ENCODE measurements at regions not wholly inside any gene's neighbourhood (a gene's known extent, or its start where the extent isn't known, plus 50 kb on each side); places are given as distances from the start of the nearest gene placed in this dataset.

DNA sequence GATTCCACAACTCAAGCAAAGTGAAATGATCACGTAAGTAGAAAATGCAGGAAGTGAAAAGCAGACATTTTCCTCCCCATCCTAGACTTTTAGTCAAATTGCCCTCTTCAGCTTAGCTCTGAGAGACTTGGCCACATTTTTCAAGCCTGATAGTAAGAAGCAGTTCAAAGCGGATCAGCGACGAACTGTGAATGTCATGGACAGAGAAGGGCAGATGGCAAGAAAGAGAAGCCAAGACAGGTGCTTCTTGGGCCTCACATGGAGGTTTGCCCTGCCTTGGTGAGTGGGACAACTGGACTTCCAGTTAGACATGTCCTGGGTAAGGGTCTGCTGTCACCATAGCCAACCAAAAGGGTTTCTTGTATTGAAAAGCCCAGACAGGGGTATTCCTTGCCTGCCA lies 291.5 kb downstream of the MED10 start:
- no peak overlapping the region for H3K4me3 ChIP-seq (ENCODE audit: low read depth in 1 of 5, low read length in 5 of 5)
- H3K27me3 ChIP-seq (ENCODE audit: control insufficient read depth in 5 of 5, insufficient read depth in 4 of 5, low read length in 5 of 5): no peaks in the 10 kb centered on the region
- H3K27ac ChIP-seq (ENCODE audit: low read depth, low read length): no peak overlapping the region
- H3K9me3 ChIP-seq (ENCODE audit: control insufficient read depth in 5 of 5, low read length in 5 of 5): no peaks in the 10 kb centered on the region
- no peaks in the 10 kb centered on the region for H3K4me1 ChIP-seq (ENCODE audit: control insufficient read depth in 5 of 5, insufficient read depth in 5 of 5, low read length in 5 of 5)
- no peak overlapping the region for H3K9ac ChIP-seq (ENCODE audit: low read length in 5 of 5)
- H3K36me3 ChIP-seq (ENCODE audit: control insufficient read depth in 5 of 5, insufficient read depth in 5 of 5, low read length in 5 of 5): no peaks in the 10 kb centered on the region

DNA sequence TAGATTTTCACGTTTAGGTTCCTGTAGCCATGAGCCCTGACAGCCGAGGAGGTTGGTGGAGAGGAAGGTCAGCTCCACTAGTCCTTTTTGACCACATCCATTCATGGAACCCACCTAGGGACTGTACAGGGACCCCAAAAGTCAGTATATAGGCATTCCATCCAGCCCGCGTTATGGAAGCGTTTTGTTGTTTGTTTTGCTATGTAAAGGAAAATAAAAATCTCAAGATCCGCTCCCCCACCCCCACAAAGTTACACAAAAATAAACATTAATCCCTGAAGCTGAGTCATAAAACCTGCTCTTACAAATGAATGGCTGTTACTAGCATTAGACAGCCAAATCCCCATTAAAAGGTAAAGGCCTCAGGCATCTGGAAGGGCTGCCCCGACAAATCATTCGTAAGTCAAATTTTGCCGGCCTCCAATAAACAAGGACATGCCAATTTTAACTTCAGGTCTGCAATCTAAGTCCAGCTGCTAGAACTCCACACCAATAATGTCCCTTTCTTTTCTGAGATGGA lies 292.9 kb downstream of the MED10 start:
- Histone ChIP-seq H3K27ac (ENCODE audit: low read depth, low read length) (no peak overlapping the region), H3K9me3 (ENCODE audit: control insufficient read depth in 5 of 5, low read length in 5 of 5) (peaks cover 0 to 3% (median 0%) of the 10 kb centered on the region in 5 donors), H3K27me3 (ENCODE audit: control insufficient read depth in 5 of 5, insufficient read depth in 4 of 5, low read length in 5 of 5) (peaks cover 0 to 3% (median 0%) of the 10 kb centered on the region in 5 donors)

DNA sequence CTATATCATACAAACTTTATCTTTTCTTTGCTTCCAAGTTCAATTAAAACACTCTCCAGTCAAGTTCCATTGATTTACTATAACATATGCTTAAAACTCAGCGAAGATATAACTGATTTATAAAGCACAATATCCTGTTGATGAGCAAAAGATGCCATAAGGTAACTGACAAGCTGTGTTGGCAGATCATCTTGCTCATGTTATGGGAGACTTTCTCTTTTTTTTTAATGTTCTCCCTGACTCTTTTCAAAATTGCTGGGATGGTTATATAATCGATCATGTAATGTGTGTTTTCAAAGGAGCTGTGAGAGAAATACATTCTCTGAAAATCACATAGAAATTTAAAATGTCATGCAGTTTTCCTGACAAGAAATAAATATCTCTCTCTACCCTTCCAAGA lies 293.5 kb downstream of the MED10 start:
- Histone ChIP-seq H3K4me3 (ENCODE audit: low read depth in 1 of 5, low read length in 5 of 5) (no peak overlapping the region), H3K36me3 (ENCODE audit: control insufficient read depth in 5 of 5, insufficient read depth in 5 of 5, low read length in 5 of 5) (no peaks in the 10 kb centered on the region), H3K9ac (ENCODE audit: low read length in 5 of 5) (no peak overlapping the region), H3K4me1 (ENCODE audit: control insufficient read depth in 5 of 5, insufficient read depth in 5 of 5, low read length in 5 of 5) (no peaks in the 10 kb centered on the region), H3K27ac (ENCODE audit: low read depth, low read length) (no peak overlapping the region), H3K9me3 (ENCODE audit: control insufficient read depth in 5 of 5, low read length in 5 of 5) (peaks cover 0 to 3% (median 0%) of the 10 kb centered on the region in 5 donors), H3K27me3 (ENCODE audit: control insufficient read depth in 5 of 5, insufficient read depth in 4 of 5, low read length in 5 of 5) (peaks cover 0 to 3% (median 0%) of the 10 kb centered on the region in 5 donors)

More for the DNA sequence above, 292.9 kb downstream of the MED10 start:
- H3K4me1 ChIP-seq (ENCODE audit: control insufficient read depth in 5 of 5, insufficient read depth in 5 of 5, low read length in 5 of 5): no peaks in the 10 kb centered on the region
- H3K36me3 ChIP-seq (ENCODE audit: control insufficient read depth in 5 of 5, insufficient read depth in 5 of 5, low read length in 5 of 5): no peaks in the 10 kb centered on the region
- H3K9ac ChIP-seq (ENCODE audit: low read length in 5 of 5): no peak overlapping the region
- H3K4me3 ChIP-seq (ENCODE audit: low read depth in 1 of 5, low read length in 5 of 5): no peak overlapping the region

DNA sequence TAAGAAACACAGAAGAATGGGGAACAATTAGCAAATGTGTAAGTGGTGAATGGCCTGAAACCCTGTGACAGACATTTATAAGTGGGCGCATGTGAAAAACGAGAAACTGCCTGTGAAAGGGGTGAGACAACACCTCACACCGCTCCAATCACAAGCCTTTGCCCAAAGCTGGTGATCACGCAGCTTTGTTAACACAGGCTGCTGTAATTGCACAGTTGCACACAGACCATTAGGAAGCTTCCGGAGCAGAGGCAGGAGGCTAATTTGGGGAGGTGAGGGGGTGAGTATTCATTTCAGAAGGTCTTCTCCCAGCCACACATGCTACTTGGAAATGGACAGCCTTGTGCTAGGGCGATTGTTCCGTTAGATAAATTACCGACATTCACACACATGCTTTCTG lies 294.0 kb downstream of the MED10 start:
- H3K9me3 ChIP-seq (ENCODE audit: control insufficient read depth in 5 of 5, low read length in 5 of 5): peaks cover 0 to 3% (median 0%) of the 10 kb centered on the region in 5 donors
- H3K27me3 ChIP-seq (ENCODE audit: control insufficient read depth in 5 of 5, insufficient read depth in 4 of 5, low read length in 5 of 5): peaks cover 0 to 3% (median 0%) of the 10 kb centered on the region in 5 donors
- no peaks in the 10 kb centered on the region for H3K36me3 ChIP-seq (ENCODE audit: control insufficient read depth in 5 of 5, insufficient read depth in 5 of 5, low read length in 5 of 5)
- H3K27ac ChIP-seq (ENCODE audit: low read depth, low read length): no peak overlapping the region
- H3K4me1 ChIP-seq (ENCODE audit: control insufficient read depth in 5 of 5, insufficient read depth in 5 of 5, low read length in 5 of 5): no peaks in the 10 kb centered on the region
- H3K4me3 ChIP-seq (ENCODE audit: low read depth in 1 of 5, low read length in 5 of 5): no peak overlapping the region
- H3K9ac ChIP-seq (ENCODE audit: low read length in 5 of 5): no peak overlapping the region

DNA sequence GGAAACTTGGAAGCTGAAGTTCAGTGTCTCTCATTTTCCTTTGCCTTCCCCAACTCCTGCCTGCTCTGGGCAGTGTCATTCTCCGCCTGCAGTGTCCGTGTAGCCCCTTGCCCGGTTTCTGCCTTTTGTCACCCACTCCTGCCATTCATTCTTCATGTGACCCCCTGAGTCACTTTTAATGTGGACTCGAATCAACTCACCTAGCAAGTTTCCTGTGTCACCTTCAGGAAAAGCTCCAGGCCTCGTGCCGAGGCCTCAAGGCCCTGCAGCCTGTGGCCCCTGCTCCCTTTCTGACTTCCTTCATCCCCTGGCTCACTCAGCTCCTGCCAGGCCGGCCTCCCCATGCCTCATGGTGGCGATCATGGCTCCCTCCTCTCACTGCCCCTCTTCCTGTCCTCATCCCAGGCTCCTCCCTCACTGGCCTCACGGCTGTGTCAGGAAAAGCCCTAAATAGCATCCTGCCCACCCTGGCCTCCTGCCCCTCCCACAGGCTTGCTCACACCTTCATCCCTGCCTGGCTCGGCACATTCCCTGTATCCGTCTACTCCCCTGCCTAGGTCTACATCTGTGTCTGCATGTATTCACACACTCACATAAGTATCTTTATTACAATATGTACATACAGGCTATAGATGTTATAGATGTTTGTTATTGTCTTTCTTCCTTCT lies 294.9 kb downstream of the MED10 start:
- Histone ChIP-seq H3K27ac (ENCODE audit: low read depth, low read length) (no peak overlapping the region), H3K4me3 (ENCODE audit: low read depth in 1 of 5, low read length in 5 of 5) (no peak overlapping the region), H3K27me3 (ENCODE audit: control insufficient read depth in 5 of 5, insufficient read depth in 4 of 5, low read length in 5 of 5) (peaks cover 0 to 3% (median 0%) of the 10 kb centered on the region in 5 donors), H3K4me1 (ENCODE audit: control insufficient read depth in 5 of 5, insufficient read depth in 5 of 5, low read length in 5 of 5) (no peaks in the 10 kb centered on the region), H3K9me3 (ENCODE audit: control insufficient read depth in 5 of 5, low read length in 5 of 5) (peaks cover 0 to 3% (median 0%) of the 10 kb centered on the region in 5 donors), H3K36me3 (ENCODE audit: control insufficient read depth in 5 of 5, insufficient read depth in 5 of 5, low read length in 5 of 5) (no peaks in the 10 kb centered on the region), H3K9ac (ENCODE audit: low read length in 5 of 5) (no peak overlapping the region)

DNA sequence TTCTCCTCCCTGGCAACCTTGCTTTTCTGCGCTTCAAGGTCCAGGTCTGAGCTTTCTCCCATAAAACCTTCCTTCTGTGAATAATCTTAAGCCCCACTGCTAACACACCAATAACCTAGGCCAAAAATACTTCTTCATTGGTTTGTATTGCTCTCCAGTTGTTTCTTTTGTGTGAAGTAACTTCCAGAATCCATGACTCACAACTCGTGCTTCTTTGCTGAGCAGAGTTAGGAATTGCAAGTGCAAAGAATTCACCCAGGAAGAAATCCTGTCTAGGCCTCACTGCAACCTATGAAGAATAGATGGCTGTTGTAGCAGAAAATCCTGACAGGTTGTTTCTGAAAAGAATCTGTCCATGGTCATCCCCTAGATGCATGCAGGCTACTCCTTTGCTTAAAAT lies 295.7 kb downstream of the MED10 start:
- no peaks in the 10 kb centered on the region for H3K4me1 ChIP-seq (ENCODE audit: control insufficient read depth in 5 of 5, insufficient read depth in 5 of 5, low read length in 5 of 5)
- H3K4me3 ChIP-seq (ENCODE audit: low read depth in 1 of 5, low read length in 5 of 5): no peak overlapping the region
- no peak overlapping the region for H3K9ac ChIP-seq (ENCODE audit: low read length in 5 of 5)
- H3K27ac ChIP-seq (ENCODE audit: low read depth, low read length): no peak overlapping the region
- peaks cover 0 to 3% (median 0%) of the 10 kb centered on the region in 5 donors for H3K9me3 ChIP-seq (ENCODE audit: control insufficient read depth in 5 of 5, low read length in 5 of 5)
- H3K27me3 ChIP-seq (ENCODE audit: control insufficient read depth in 5 of 5, insufficient read depth in 4 of 5, low read length in 5 of 5): peaks cover 0 to 3% (median 0%) of the 10 kb centered on the region in 5 donors
- H3K36me3 ChIP-seq (ENCODE audit: control insufficient read depth in 5 of 5, insufficient read depth in 5 of 5, low read length in 5 of 5): no peaks in the 10 kb centered on the region

DNA sequence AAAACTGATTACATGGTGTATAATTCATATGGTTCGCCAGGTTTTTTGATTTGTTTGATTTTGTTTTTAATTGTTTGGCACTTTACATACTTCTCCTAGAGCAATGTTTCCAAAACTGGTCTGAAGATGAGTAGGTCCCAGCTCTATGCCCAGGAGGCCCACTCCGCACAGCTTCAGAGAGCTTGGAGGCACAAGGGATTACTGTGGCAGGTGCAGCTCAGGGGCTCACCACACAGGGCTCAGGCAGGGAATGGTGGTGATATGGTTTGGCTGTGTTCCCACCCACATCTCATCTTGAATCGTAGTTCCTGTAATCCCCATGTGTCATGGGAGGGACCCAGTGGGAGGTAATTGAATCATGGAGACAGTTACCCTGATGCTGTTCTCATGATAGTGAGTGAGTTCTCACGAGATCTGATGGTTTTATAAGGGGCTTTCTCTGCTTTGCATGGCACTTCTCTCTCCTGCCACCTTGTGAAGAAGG lies 296.6 kb downstream of the MED10 start:
- no peaks in the 10 kb centered on the region for H3K4me1 ChIP-seq (ENCODE audit: control insufficient read depth in 5 of 5, insufficient read depth in 5 of 5, low read length in 5 of 5)
- H3K9ac ChIP-seq (ENCODE audit: low read length in 5 of 5): no peak overlapping the region
- H3K36me3 ChIP-seq (ENCODE audit: control insufficient read depth in 5 of 5, insufficient read depth in 5 of 5, low read length in 5 of 5): no peaks in the 10 kb centered on the region
- peaks cover 0 to 3% (median 0%) of the 10 kb centered on the region in 5 donors for H3K9me3 ChIP-seq (ENCODE audit: control insufficient read depth in 5 of 5, low read length in 5 of 5)
- peaks cover 0 to 3% (median 0%) of the 10 kb centered on the region in 5 donors for H3K27me3 ChIP-seq (ENCODE audit: control insufficient read depth in 5 of 5, insufficient read depth in 4 of 5, low read length in 5 of 5)
- H3K4me3 ChIP-seq (ENCODE audit: low read depth in 1 of 5, low read length in 5 of 5): no peak overlapping the region
- H3K27ac ChIP-seq (ENCODE audit: low read depth, low read length): no peak overlapping the region

DNA sequence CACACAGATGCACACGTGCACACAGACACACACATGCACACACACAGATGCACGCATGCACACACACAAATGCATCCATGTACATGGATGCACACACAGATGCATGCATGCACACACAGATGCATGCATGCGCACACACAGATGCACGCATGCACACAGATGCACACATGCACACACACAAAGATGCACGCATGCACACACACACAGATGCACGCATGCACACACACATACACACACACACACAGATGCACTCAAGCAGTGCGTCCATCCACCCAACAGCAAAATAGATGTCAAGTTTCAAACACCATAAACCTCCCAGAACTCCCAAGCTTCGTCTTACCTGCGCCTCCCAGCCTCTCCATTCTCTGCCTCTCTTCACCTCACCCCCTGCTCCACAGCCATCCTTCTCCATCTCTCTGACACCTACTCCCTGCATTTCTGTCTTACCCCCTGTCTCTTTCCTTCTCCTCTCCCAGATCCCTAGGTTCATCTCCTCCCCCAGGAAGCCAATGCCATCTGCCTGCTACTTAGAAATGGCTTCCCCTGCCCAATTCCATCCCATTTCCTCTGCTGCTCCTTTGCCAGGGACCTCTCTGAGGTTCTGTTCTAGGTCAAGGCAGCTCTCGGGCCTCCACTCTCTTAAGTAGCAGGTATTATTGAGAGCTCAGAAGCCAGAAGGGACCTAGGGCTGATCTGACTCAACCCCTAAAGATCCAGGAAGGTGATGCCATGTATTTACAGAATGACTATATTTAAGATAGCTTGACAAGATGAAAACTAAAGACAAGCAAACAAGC lies 297.2 kb downstream of the MED10 start:
- Histone ChIP-seq H3K9me3 (ENCODE audit: control insufficient read depth in 5 of 5, low read length in 5 of 5) (peaks cover 0 to 3% (median 0%) of the 10 kb centered on the region in 5 donors), H3K9ac (ENCODE audit: low read length in 5 of 5) (no peak overlapping the region), H3K36me3 (ENCODE audit: control insufficient read depth in 5 of 5, insufficient read depth in 5 of 5, low read length in 5 of 5) (no peaks in the 10 kb centered on the region), H3K27ac (ENCODE audit: low read depth, low read length) (no peak overlapping the region), H3K27me3 (ENCODE audit: control insufficient read depth in 5 of 5, insufficient read depth in 4 of 5, low read length in 5 of 5) (peaks cover 0 to 3% (median 0%) of the 10 kb centered on the region in 5 donors), H3K4me1 (ENCODE audit: control insufficient read depth in 5 of 5, insufficient read depth in 5 of 5, low read length in 5 of 5) (no peaks in the 10 kb centered on the region), H3K4me3 (ENCODE audit: low read depth in 1 of 5, low read length in 5 of 5) (no peak overlapping the region)

DNA sequence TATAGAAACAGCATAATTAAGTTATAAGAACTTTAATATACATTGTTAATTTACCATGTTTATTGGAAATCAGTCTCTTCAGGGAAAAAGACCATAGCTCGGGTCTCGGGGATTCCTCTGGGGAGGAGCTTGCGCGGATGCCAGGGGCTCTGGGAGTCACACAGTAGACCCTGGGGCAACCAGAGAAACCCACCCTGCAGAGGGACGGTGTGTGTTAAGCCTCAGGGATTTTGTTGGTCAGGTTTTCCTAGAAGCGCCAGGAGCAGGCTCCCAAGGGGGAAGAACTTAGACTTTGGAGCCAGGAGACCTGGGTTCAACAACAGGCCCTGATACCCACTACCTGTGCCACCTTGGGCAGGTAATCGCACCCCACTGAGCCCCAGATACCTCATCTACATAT lies 297.9 kb downstream of the MED10 start:
- H3K4me3 ChIP-seq (ENCODE audit: low read depth in 1 of 5, low read length in 5 of 5): no peak overlapping the region
- H3K4me1 ChIP-seq (ENCODE audit: control insufficient read depth in 5 of 5, insufficient read depth in 5 of 5, low read length in 5 of 5): no peaks in the 10 kb centered on the region
- H3K27ac ChIP-seq (ENCODE audit: low read depth, low read length): no peak overlapping the region
- H3K9me3 ChIP-seq (ENCODE audit: control insufficient read depth in 5 of 5, low read length in 5 of 5): peaks cover 0 to 3% (median 0%) of the 10 kb centered on the region in 5 donors
- no peak overlapping the region for H3K9ac ChIP-seq (ENCODE audit: low read length in 5 of 5)
- H3K27me3 ChIP-seq (ENCODE audit: control insufficient read depth in 5 of 5, insufficient read depth in 4 of 5, low read length in 5 of 5): peaks cover 0 to 3% (median 0%) of the 10 kb centered on the region in 5 donors
- no peaks in the 10 kb centered on the region for H3K36me3 ChIP-seq (ENCODE audit: control insufficient read depth in 5 of 5, insufficient read depth in 5 of 5, low read length in 5 of 5)

DNA sequence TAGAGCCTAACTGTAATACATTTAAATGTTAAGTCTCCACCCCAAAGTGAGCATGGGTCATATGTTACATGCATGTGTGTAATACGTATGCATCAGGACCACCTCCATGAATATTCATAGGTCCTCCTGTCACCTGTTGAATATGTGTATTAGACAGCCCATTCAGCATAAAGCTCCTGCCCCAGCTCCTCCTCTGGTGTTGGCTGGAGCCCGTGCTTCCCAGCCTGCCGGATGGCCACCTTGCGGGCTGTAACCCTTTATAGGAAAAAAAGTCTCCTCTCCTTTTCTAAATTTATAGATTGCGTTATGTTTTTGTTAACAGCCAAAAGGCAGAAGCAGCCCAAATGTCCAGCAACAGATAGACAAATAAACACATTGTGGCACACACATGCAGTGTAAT lies 299.5 kb downstream of the MED10 start:
- Histone ChIP-seq H3K27me3 (ENCODE audit: control insufficient read depth in 5 of 5, insufficient read depth in 4 of 5, low read length in 5 of 5) (peaks cover 0 to 3% (median 0%) of the 10 kb centered on the region in 5 donors), H3K4me3 (ENCODE audit: low read depth in 1 of 5, low read length in 5 of 5) (no peak overlapping the region), H3K36me3 (ENCODE audit: control insufficient read depth in 5 of 5, insufficient read depth in 5 of 5, low read length in 5 of 5) (no peaks in the 10 kb centered on the region), H3K4me1 (ENCODE audit: control insufficient read depth in 5 of 5, insufficient read depth in 5 of 5, low read length in 5 of 5) (no peaks in the 10 kb centered on the region), H3K27ac (ENCODE audit: low read depth, low read length) (no peak overlapping the region), H3K9ac (ENCODE audit: low read length in 5 of 5) (no peak overlapping the region), H3K9me3 (ENCODE audit: control insufficient read depth in 5 of 5, low read length in 5 of 5) (peaks cover 0 to 3% (median 0%) of the 10 kb centered on the region in 5 donors)

All from subcutaneous abdominal adipose tissue (tissue), 5 donors.